K562 (cell line): ENCODE measurements at regions not wholly inside any gene's neighbourhood (a gene's known extent, or its start where the extent isn't known, plus 50 kb on each side); places are given as distances from the start of the nearest gene placed in this dataset.

Experiments
- BMI1 ChIP-seq: fragments of 150-350 bp; IDR thresholded peaks from 2 replicates; pipeline ENCODE4 v1.6.1; 2014; ENCODE audit warnings: low read length
- CBX2 ChIP-seq: fragments of 200-600 bp; sonication (generic); IDR thresholded peaks from one replicate; pipeline ENCODE4 v1.6.1; 2012; ENCODE audit warnings: mild to moderate bottlenecking, low read length, inconsistent platforms; ENCODE audit not compliant: insufficient read depth, poor library complexity, severe bottlenecking
- HCFC1 ChIP-seq: IDR thresholded peaks from 2 replicates; pipeline ENCODE4 v1.6.1; 2012; ENCODE audit warnings: low read depth, low read length, improper control_type of control experiment
- HEY1 ChIP-seq: fragments of 250-450 bp; sonication (Bioruptor Pico); IDR thresholded peaks from 2 replicates; pipeline ENCODE4 v1.5.0; 2020; ENCODE audit warnings: mild to moderate bottlenecking, moderate library complexity, borderline replicate concordance
- MTA2 ChIP-seq: fragments of 450-650 bp; IDR thresholded peaks from 2 replicates; pipeline ENCODE4 v1.6.1; 2016; ENCODE audit warnings: low read depth
- MYC ChIP-seq, 2 experiments: fragments of 250-450 bp in 1 of 2; sonication (Bioruptor Pico) in 1 of 2; IDR thresholded peaks; 2 replicates each; pipeline versions ENCODE4 v1.5.1 to v1.6.1; 2012 to 2021; ENCODE audit warnings: low read depth in 2 of 2, borderline replicate concordance in 1 of 2, improper control_type of control experiment in 1 of 2, low read length in 1 of 2, mild to moderate bottlenecking in 1 of 2, moderate library complexity in 1 of 2
- SRF ChIP-seq, 2 experiments: fragments of 250-450, 450-650 bp in 1 of 2; sonication (Bioruptor Pico) in 1 of 2; sonication (generic) in 1 of 2; formaldehyde crosslinking; IDR thresholded peaks; 2 replicates each; pipeline versions ENCODE4 v1.5.0 to v1.5.1; 2020 to 2022; ENCODE audit warnings: mild to moderate bottlenecking in 1 of 2, missing genetic modification reagents in 1 of 2
- ZNF175 ChIP-seq: fragments of 200-800 bp; sonication (Bioruptor generic); IDR thresholded peaks from 2 replicates; pipeline ENCODE4 v1.6.1; 2016; ENCODE audit warnings: low read depth, mild to moderate bottlenecking, missing genetic modification characterization, missing compliant biosample characterization
- TF ChIP-seq, protein P1 (sequence below), 2 experiments: fragments of 450-650 bp in 1 of 2; sonication (generic) in 1 of 2; formaldehyde crosslinking; conservative IDR thresholded peaks; 2 replicates each; pipeline versions ENCODE4 v1.4.0 to v1.8.1; 2020 to 2022; ENCODE audit warnings: mild to moderate bottlenecking in 1 of 2, missing genetic modification reagents in 1 of 2
- TF ChIP-seq, protein P2 (sequence below), 2 experiments: fragments of 450-650 bp in 1 of 2; sonication (generic) in 1 of 2; formaldehyde crosslinking in 1 of 2; IDR thresholded peaks; 2 replicates each; pipeline versions ENCODE4 v1.7.1 to v1.9.0; 2016 to 2022; ENCODE audit warnings: inconsistent platforms in 1 of 2, mild to moderate bottlenecking in 1 of 2, missing genetic modification reagents in 1 of 2

DNA sequence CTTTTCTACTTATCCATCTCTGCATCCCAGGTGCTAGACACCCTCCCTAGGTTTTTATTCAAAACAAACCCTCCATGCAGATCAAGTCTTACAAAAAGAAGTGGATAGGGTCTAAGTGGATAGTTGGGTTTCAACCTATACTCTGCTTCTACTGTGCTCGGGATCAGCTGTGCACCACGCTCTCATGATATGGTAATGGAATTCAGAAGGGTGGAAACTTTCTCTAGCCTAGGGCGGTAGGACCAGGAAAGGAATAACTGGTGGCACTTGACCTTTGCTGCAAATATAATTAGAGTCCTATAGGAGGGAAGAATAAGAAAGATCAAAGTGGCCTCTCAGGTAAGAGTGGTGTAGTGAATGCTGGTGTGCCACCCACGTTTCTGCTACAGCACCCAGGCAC, 272.9 kb downstream of the GPD2 start:
- TF ChIP-seq CBX2: no peak
- TF ChIP-seq SRF (CRISPR knock-in tag; IDR thresholded peaks at IDR 0.05): no peak
- no peak for TF ChIP-seq HEY1
- TF ChIP-seq, protein P1, sequence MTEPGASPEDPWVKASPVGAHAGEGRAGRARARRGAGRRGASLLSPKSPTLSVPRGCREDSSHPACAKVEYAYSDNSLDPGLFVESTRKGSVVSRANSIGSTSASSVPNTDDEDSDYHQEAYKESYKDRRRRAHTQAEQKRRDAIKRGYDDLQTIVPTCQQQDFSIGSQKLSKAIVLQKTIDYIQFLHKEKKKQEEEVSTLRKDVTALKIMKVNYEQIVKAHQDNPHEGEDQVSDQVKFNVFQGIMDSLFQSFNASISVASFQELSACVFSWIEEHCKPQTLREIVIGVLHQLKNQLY (CRISPR knock-in tag; conservative IDR thresholded peaks at IDR 0.05): no peak
- TF ChIP-seq MTA2: no peak
- no peak for TF ChIP-seq HCFC1
- no peak for TF ChIP-seq BMI1
- no peak for TF ChIP-seq ZNF175 (CRISPR knock-in tag)
- no peak for TF ChIP-seq MYC (IDR thresholded peaks at IDR 0.05; ENCODE audit: low read depth, low read length)
- TF ChIP-seq MYC (CRISPR knock-in tag; IDR thresholded peaks at IDR 0.05; ENCODE audit: borderline replicate concordance, low read depth): no peak
- TF ChIP-seq, protein P2, sequence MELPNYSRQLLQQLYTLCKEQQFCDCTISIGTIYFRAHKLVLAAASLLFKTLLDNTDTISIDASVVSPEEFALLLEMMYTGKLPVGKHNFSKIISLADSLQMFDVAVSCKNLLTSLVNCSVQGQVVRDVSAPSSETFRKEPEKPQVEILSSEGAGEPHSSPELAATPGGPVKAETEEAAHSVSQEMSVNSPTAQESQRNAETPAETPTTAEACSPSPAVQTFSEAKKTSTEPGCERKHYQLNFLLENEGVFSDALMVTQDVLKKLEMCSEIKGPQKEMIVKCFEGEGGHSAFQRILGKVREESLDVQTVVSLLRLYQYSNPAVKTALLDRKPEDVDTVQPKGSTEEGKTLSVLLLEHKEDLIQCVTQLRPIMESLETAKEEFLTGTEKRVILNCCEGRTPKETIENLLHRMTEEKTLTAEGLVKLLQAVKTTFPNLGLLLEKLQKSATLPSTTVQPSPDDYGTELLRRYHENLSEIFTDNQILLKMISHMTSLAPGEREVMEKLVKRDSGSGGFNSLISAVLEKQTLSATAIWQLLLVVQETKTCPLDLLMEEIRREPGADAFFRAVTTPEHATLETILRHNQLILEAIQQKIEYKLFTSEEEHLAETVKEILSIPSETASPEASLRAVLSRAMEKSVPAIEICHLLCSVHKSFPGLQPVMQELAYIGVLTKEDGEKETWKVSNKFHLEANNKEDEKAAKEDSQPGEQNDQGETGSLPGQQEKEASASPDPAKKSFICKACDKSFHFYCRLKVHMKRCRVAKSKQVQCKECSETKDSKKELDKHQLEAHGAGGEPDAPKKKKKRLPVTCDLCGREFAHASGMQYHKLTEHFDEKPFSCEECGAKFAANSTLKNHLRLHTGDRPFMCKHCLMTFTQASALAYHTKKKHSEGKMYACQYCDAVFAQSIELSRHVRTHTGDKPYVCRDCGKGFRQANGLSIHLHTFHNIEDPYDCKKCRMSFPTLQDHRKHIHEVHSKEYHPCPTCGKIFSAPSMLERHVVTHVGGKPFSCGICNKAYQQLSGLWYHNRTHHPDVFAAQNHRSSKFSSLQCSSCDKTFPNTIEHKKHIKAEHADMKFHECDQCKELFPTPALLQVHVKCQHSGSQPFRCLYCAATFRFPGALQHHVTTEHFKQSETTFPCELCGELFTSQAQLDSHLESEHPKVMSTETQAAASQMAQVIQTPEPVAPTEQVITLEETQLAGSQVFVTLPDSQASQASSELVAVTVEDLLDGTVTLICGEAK (IDR thresholded peaks at IDR 0.05): no peak
- TF ChIP-seq, protein P2 (CRISPR knock-in tag; IDR thresholded peaks at IDR 0.05): no peak
